ENCODE measurements at regions not wholly inside any gene's neighbourhood (a gene's known extent, or its start where the extent isn't known, plus 50 kb on each side); places are given as distances from the start of the nearest gene placed in this dataset.

DNA sequence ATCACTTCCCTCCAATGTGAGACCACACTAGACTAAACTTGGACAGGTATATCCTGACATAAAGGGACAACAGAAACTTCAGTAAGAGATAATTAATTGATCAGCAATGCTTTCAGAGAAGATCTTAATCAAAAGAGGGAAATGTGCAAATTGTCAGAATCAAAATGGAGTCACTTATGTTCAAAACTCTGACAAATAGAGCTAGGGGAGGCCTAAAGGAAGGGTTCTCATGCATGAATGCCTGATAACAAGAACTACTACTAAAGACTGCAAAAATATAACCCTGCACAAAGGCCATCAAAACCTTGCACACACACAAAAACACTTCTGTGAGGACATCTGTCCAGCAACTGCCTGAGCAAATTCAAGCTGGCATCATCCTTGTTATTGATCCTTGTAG lies 637.5 kb upstream of the INTU start:
- Histone ChIP-seq H4K20me1 (ENCODE audit: insufficient read depth, low read length) (no peaks in the 10 kb centered on the region), H3K9me3 (ENCODE audit: insufficient read depth, low read length, severe bottlenecking) (no peaks in the 10 kb centered on the region), H3K4me2 (ENCODE audit: insufficient read depth, low read length) (no peak overlapping the region), H3K79me2 (ENCODE audit: insufficient read depth, low read length) (no peaks in the 10 kb centered on the region), H2AFZ (ENCODE audit: low read depth, low read length) (no peak overlapping the region), H3K27me3 (ENCODE audit: insufficient read depth, low read length, poor library complexity) (no peaks in the 10 kb centered on the region), H3K9ac (ENCODE audit: low read depth, low read length) (no peak overlapping the region), H3K27ac (ENCODE audit: low read length) (no peak overlapping the region), H3K4me1 (ENCODE audit: insufficient read depth, low read length) (no peaks in the 10 kb centered on the region), H3K36me3 (ENCODE audit: insufficient read depth, low read length) (no peaks in the 10 kb centered on the region), H3K4me3 (ENCODE audit: low read depth in 1 of 2, low read length in 2 of 2) (no peak overlapping the region)
- no peak for DNase-seq
- TF ChIP-seq, protein P1, sequence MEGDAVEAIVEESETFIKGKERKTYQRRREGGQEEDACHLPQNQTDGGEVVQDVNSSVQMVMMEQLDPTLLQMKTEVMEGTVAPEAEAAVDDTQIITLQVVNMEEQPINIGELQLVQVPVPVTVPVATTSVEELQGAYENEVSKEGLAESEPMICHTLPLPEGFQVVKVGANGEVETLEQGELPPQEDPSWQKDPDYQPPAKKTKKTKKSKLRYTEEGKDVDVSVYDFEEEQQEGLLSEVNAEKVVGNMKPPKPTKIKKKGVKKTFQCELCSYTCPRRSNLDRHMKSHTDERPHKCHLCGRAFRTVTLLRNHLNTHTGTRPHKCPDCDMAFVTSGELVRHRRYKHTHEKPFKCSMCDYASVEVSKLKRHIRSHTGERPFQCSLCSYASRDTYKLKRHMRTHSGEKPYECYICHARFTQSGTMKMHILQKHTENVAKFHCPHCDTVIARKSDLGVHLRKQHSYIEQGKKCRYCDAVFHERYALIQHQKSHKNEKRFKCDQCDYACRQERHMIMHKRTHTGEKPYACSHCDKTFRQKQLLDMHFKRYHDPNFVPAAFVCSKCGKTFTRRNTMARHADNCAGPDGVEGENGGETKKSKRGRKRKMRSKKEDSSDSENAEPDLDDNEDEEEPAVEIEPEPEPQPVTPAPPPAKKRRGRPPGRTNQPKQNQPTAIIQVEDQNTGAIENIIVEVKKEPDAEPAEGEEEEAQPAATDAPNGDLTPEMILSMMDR (IDR thresholded peaks at IDR 0.05; ENCODE audit: borderline replicate concordance, extremely low read depth, low read length, poor library complexity, severe bottlenecking): no peak
- no peak for TF ChIP-seq EZH2 (IDR thresholded peaks at IDR 0.05; ENCODE audit: borderline replicate concordance, low read depth, low read length, severe bottlenecking)
- no peak for ATAC-seq (ENCODE audit: insufficient read depth, low read depth)

- Histone ChIP-seq H3K36me3 (ENCODE audit: insufficient read depth, low read length) (no peaks in the 10 kb centered on the region), H3K9me3 (ENCODE audit: insufficient read depth, low read length, severe bottlenecking) (no peaks in the 10 kb centered on the region), H3K79me2 (ENCODE audit: insufficient read depth, low read length) (no peaks in the 10 kb centered on the region), H3K27ac (ENCODE audit: low read length) (no peak overlapping the region), H3K27me3 (ENCODE audit: insufficient read depth, low read length, poor library complexity) (no peaks in the 10 kb centered on the region), H3K4me1 (ENCODE audit: insufficient read depth, low read length) (no peaks in the 10 kb centered on the region), H3K4me3 (ENCODE audit: low read depth in 1 of 2, low read length in 2 of 2) (no peak overlapping the region), H3K4me2 (ENCODE audit: insufficient read depth, low read length) (no peak overlapping the region), H3K9ac (ENCODE audit: low read depth, low read length) (no peak overlapping the region), H2AFZ (ENCODE audit: low read depth, low read length) (no peak overlapping the region), H4K20me1 (ENCODE audit: insufficient read depth, low read length) (no peaks in the 10 kb centered on the region)
- no peak for DNase-seq
- no peak for ATAC-seq (ENCODE audit: insufficient read depth, low read depth)
- TF ChIP-seq EZH2 (IDR thresholded peaks at IDR 0.05; ENCODE audit: borderline replicate concordance, low read depth, low read length, severe bottlenecking): no peak
- TF ChIP-seq, protein P1 (IDR thresholded peaks at IDR 0.05; ENCODE audit: borderline replicate concordance, extremely low read depth, low read length, poor library complexity, severe bottlenecking): no peak
These were observed 632.6 kb upstream of the INTU start for GRCh38 chr4:127000110-127000509.

DNA sequence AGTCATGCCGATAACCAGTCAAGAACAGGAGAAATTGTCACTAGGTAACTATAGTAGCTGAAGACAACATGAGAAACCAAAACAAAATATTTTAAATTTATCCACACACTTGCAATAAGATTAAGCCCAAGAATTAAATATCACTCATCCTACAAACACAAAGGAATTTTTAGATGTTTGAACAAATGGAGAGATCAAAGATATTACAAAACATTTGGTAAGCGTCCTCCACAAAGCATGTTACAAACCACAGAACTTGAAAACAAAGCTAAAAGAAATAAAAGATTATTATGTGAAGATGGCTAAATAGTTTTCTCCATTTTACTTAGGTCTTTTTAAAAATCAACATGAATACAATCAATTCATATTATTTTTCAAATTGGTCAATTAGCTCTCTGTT lies 631.9 kb upstream of the INTU start:
- Histone ChIP-seq H2AFZ (ENCODE audit: low read depth, low read length) (no peak overlapping the region), H3K27ac (ENCODE audit: low read length) (no peak overlapping the region), H3K36me3 (ENCODE audit: insufficient read depth, low read length) (no peaks in the 10 kb centered on the region), H3K27me3 (ENCODE audit: insufficient read depth, low read length, poor library complexity) (no peaks in the 10 kb centered on the region), H3K4me1 (ENCODE audit: insufficient read depth, low read length) (no peaks in the 10 kb centered on the region), H3K4me2 (ENCODE audit: insufficient read depth, low read length) (no peak overlapping the region), H4K20me1 (ENCODE audit: insufficient read depth, low read length) (no peaks in the 10 kb centered on the region), H3K4me3 (ENCODE audit: low read depth in 1 of 2, low read length in 2 of 2) (no peak overlapping the region), H3K9ac (ENCODE audit: low read depth, low read length) (no peak overlapping the region), H3K9me3 (ENCODE audit: insufficient read depth, low read length, severe bottlenecking) (no peaks in the 10 kb centered on the region), H3K79me2 (ENCODE audit: insufficient read depth, low read length) (no peaks in the 10 kb centered on the region)
- ATAC-seq (ENCODE audit: insufficient read depth, low read depth) (no peak), DNase-seq (no peak)
- TF ChIP-seq, protein P1 (IDR thresholded peaks at IDR 0.05; ENCODE audit: borderline replicate concordance, extremely low read depth, low read length, poor library complexity, severe bottlenecking): no peak
- no peak for TF ChIP-seq EZH2 (IDR thresholded peaks at IDR 0.05; ENCODE audit: borderline replicate concordance, low read depth, low read length, severe bottlenecking)

DNA sequence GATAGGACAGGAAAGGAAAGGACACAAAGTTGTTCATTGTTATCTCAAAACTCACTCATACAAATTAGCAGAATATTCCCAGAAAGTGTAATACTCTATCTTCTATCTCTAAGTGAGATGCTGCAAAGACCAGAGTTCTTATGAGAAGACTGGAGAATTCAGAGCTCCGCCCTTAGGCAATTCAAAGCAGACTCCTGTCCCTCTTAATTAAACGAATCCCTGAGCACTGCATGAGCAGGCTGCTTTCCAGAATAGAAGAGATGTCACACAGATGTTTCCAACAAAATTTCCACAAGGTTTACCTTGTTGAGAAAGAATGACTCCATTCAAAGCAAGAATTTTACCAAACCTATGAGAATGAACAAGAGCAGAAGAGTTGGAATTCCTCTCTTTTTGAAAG lies 630.8 kb upstream of the INTU start:
- Histone ChIP-seq H2AFZ (ENCODE audit: low read depth, low read length) (no peak overlapping the region), H4K20me1 (ENCODE audit: insufficient read depth, low read length) (no peaks in the 10 kb centered on the region), H3K27me3 (ENCODE audit: insufficient read depth, low read length, poor library complexity) (no peaks in the 10 kb centered on the region), H3K36me3 (ENCODE audit: insufficient read depth, low read length) (no peaks in the 10 kb centered on the region), H3K4me2 (ENCODE audit: insufficient read depth, low read length) (no peak overlapping the region), H3K79me2 (ENCODE audit: insufficient read depth, low read length) (no peaks in the 10 kb centered on the region), H3K9me3 (ENCODE audit: insufficient read depth, low read length, severe bottlenecking) (no peaks in the 10 kb centered on the region), H3K27ac (ENCODE audit: low read length) (no peak overlapping the region), H3K9ac (ENCODE audit: low read depth, low read length) (no peak overlapping the region), H3K4me1 (ENCODE audit: insufficient read depth, low read length) (no peaks in the 10 kb centered on the region), H3K4me3 (ENCODE audit: low read depth in 1 of 2, low read length in 2 of 2) (no peak overlapping the region)
- TF ChIP-seq, protein P1 (IDR thresholded peaks at IDR 0.05; ENCODE audit: borderline replicate concordance, extremely low read depth, low read length, poor library complexity, severe bottlenecking): no peak
- no peak for TF ChIP-seq EZH2 (IDR thresholded peaks at IDR 0.05; ENCODE audit: borderline replicate concordance, low read depth, low read length, severe bottlenecking)
- no peak for DNase-seq
- ATAC-seq (ENCODE audit: insufficient read depth, low read depth): no peak
